Thyroid gland (tissue), 4 donors: ENCODE measurements at regions not wholly inside any gene's neighbourhood (a gene's known extent, or its start where the extent isn't known, plus 50 kb on each side); places are given as distances from the start of the nearest gene placed in this dataset.
A peak's percentile ranks its signal among the peaks of the same experiment; 100 is the strongest.

ENCODE experiments used
- DNase-seq, 2 donors: peaks; one replicate each; pipeline ENCODE4 v3.0.0-alpha.2; 2019
- H3K27ac ChIP-seq, 3 donors: fragments of 200-600 bp; sonication (generic); 1 replicate in 2 of 3; 2 replicates in 1 of 3; pipeline ENCODE4 v1.5.1; 2016 to 2019; ENCODE audit warnings: mild to moderate bottlenecking in 1 of 3, moderate library complexity in 1 of 3
- H3K27me3 ChIP-seq: fragments of 200-600 bp; sonication (generic); one replicate; pipeline ENCODE4 v1.5.1; 2019
- H3K36me3 ChIP-seq, 2 donors: fragments of 200-600 bp; sonication (generic); one replicate each; pipeline ENCODE4 v1.5.1; 2016 to 2019
- H3K4me1 ChIP-seq, 2 donors: fragments of 200-600 bp; sonication (generic); one replicate each; pipeline ENCODE4 v1.5.1; 2017 to 2019
- H3K4me3 ChIP-seq, 3 donors: fragments of 200-600 bp; sonication (generic); replicated peaks in 1 of 3; 1 replicate in 2 of 3; 2 replicates in 1 of 3; pipeline ENCODE4 v1.5.1; 2016; ENCODE audit warnings: mild to moderate bottlenecking in 1 of 3
- H3K9me3 ChIP-seq: fragments of 200-600 bp; sonication (generic); one replicate; pipeline ENCODE4 v1.5.1; 2017
- POLR2A ChIP-seq, 2 donors: fragments of 450-650 bp; IDR thresholded peaks; one replicate each; pipeline ENCODE4 v1.6.1; 2017; ENCODE audit warnings: antibody characterized with exemption in 2 of 2, mild to moderate bottlenecking in 2 of 2, moderate library complexity in 1 of 2
- WGBS, 2 donors: methylation state at CpG; one replicate each; pipeline ENCODE4 v1.1.5; 2017; 5-methylcytosine and 5-hydroxymethylcytosine counted together
- intact Hi-C: fragments of 100-400 bp; cut with DNase I; formaldehyde crosslinking; loops from one replicate; pipeline ENCODE4 v1.15.1; 2023
- TF ChIP-seq, protein P1 (sequence below), 6 experiments: fragments of 200-600 bp in 3 of 6; fragments of 450-650 bp in 3 of 6; sonication (generic) in 3 of 6; IDR thresholded peaks; one replicate each; pipeline ENCODE4 v1.5.1; 2016 to 2019; ENCODE audit warnings: antibody characterized with exemption in 6 of 6, mild to moderate bottlenecking in 2 of 6, inconsistent platforms in 1 of 6, moderate library complexity in 1 of 6

DNA sequence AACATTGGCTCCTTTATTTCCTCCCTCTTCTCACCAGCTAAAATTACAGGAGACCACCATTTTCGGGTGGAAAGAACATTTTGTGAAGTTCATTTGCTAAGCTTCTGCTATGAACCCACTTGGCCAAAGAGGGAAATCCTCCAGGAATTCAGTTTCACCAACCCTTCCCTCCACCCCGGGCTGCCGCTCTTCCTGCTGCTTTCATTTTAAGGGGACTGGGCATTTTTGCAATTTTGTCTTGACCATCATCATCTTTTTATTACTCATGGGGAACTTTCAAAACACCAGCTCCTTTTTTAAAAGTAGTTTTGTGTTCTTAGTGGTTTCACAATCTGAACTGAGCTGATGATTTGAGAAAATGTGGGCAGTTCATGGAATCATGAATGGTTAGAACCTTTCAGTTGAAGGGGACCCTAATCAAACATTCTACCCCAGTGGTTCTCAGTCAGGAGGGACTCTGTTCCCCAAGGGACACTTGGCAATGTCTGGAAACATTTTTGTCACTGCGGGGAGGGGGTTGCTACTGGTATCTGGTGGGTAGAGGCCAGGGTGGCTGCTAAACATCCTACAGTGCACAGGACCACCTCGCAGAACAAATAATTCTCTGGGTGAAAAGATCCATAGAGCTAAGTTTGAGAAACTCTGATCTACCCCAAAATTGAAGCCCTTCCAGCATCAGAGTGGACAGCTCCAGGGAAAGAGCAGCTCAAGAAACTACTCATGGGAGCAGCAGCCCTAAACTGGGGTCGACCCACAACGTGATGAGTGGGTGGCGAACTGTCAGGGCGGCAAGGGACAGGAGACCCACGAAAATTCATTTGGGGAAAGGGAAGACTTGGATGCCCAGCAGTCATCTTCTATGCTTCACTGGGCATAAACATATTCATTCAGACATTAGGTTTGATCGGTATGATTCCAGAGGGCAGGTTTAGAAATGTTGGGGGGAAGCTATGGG, 92.9 kb downstream of the ACKR3 start:
- peak overlapping the region; percentile 71 to 88 (median 87) for H3K27ac ChIP-seq
- H3K27me3 ChIP-seq: no peaks in the 10 kb centered on the region
- intact Hi-C loops: loop anchor here (10.0 kb wide), 1 partner anchor 88 kb away; no protein-coding TSS in a partner anchor
- no peak for TF ChIP-seq POLR2A (IDR thresholded peaks at IDR 0.05)
- TF ChIP-seq, protein P1, sequence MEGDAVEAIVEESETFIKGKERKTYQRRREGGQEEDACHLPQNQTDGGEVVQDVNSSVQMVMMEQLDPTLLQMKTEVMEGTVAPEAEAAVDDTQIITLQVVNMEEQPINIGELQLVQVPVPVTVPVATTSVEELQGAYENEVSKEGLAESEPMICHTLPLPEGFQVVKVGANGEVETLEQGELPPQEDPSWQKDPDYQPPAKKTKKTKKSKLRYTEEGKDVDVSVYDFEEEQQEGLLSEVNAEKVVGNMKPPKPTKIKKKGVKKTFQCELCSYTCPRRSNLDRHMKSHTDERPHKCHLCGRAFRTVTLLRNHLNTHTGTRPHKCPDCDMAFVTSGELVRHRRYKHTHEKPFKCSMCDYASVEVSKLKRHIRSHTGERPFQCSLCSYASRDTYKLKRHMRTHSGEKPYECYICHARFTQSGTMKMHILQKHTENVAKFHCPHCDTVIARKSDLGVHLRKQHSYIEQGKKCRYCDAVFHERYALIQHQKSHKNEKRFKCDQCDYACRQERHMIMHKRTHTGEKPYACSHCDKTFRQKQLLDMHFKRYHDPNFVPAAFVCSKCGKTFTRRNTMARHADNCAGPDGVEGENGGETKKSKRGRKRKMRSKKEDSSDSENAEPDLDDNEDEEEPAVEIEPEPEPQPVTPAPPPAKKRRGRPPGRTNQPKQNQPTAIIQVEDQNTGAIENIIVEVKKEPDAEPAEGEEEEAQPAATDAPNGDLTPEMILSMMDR (IDR thresholded peaks at IDR 0.05): no peak
- no peaks in the 10 kb centered on the region for H3K36me3 ChIP-seq
- no peak overlapping the region for H3K4me3 ChIP-seq
- 37 to 56% methylated on average over 11 of the region's 11 CpGs for whole genome bisulfite sequencing, 2 donors
- DNase-seq: no peak
- H3K9me3 ChIP-seq: no peaks in the 10 kb centered on the region
- peaks cover 58 to 62% of the 10 kb centered on the region in 2 donors for H3K4me1 ChIP-seq

DNA sequence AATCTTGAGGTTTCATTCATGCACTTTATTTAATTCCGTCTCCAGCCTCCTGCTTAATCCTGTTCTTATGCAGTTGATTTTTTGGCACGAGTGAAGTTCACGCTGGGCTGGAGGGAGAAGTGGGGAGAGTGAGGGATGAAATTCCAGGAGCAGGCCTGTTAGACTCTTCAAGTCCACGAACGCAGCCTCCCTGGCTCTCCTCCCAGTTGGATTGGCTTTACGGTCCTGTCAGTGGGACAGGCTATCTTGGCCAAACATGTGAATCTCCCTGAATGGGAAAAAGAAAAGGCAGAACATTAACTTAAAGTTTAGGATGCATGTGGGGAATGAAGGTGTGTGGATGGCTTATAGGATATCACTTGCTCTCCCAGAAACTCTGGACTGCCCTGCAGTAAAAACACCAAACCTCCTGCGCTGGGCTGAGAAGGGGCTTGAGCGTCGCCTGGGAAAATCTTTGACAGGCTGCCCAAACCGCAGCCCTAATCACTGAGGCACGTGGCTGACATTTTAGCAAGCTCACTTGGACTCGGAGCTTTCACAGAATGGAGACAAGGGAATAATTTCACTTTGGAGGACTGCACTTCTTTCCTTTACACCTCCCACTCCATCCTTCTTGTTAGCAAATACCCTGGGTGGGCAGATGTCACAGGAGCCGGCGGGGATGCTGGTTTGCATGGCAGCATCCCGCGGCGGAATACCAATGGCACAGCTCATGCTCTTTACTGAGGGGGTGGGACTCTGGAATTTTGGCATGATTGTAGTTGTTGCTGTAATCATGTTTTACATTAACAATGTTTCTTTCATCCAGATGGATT, 93.9 kb downstream of the ACKR3 start:
- Histone ChIP-seq H3K9me3 (no peaks in the 10 kb centered on the region), H3K4me3 (no peak overlapping the region), H3K36me3 (no peaks in the 10 kb centered on the region), H3K27ac (peak overlapping the region; percentile 71 to 88 (median 87)), H3K27me3 (no peaks in the 10 kb centered on the region), H3K4me1 (peaks cover 66 to 68% of the 10 kb centered on the region in 2 donors)
- peak; percentile 94 to 96 for DNase-seq
- WGBS, 2 donors: 34 to 45% methylated on average over 17 of the region's 17 CpGs
- intact Hi-C loops: loop anchor here (10.0 kb wide), 1 partner anchor 89 kb away; no protein-coding TSS in a partner anchor
- no peak for TF ChIP-seq POLR2A (IDR thresholded peaks at IDR 0.05)
- TF ChIP-seq, protein P1 (IDR thresholded peaks at IDR 0.05): no peak

DNA sequence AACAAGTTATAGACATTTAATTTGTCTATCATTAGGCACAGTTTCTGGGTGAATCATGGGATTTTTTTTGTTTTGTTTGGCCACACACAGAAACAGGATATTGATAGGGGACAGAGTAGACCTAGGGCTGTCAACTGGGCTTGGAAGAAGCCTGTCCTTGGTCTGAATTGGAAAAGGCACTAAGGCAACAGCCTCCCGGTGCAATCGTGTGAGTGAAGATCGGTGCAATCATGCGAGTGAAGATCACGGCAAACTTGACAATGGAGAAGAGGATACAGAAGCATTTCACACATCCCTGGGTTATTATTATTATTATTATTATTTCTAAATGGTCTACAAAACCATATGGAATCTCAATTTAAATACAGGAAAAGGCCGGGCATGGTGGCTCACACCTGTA, 94.5 kb downstream of the ACKR3 start:
- H3K9me3 ChIP-seq: no peaks in the 10 kb centered on the region
- no peak for DNase-seq
- TF ChIP-seq, protein P1 (IDR thresholded peaks at IDR 0.05): no peak
- TF ChIP-seq POLR2A (IDR thresholded peaks at IDR 0.05): no peak
- H3K27ac ChIP-seq: peak overlapping the region; percentile 71 to 88 (median 87)
- no peaks in the 10 kb centered on the region for H3K27me3 ChIP-seq
- 54 to 72% methylated on average over 6 of the region's 6 CpGs for WGBS, 2 donors
- no peaks in the 10 kb centered on the region for H3K36me3 ChIP-seq
- intact Hi-C loops: loop anchor here (10.0 kb wide), 1 partner anchor 89 kb away; no protein-coding TSS in a partner anchor
- no peak overlapping the region for H3K4me3 ChIP-seq
- H3K4me1 ChIP-seq: peaks cover 65 to 69% of the 10 kb centered on the region in 2 donors

DNA sequence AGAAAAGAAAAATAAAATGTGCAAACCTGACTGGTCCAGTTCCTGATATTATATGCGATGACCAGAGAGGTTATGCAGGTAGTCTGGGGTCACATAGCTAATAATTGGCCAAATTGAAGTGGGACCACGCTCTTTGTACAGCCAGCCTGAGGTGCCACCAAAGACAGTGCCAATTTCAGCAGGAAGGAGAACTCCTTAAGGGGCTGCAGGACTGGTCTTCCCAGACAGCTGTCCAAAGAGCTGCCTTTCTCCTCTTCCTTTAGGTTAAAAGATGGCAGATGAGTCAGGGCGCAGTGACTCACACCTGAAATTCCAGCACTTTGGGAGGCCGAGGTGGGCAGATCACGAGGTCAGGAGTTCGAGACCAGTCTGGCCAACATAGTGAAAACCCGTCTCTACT, 95.5 kb downstream of the ACKR3 start:
- no peak overlapping the region for H3K27ac ChIP-seq
- H3K27me3 ChIP-seq: no peaks in the 10 kb centered on the region
- TF ChIP-seq POLR2A (IDR thresholded peaks at IDR 0.05): no peak
- TF ChIP-seq, protein P1 (IDR thresholded peaks at IDR 0.05): no peak
- no peak overlapping the region for H3K4me3 ChIP-seq
- H3K4me1 ChIP-seq: peaks cover 55 to 59% of the 10 kb centered on the region in 2 donors
- H3K9me3 ChIP-seq: no peaks in the 10 kb centered on the region
- DNase-seq: no peak
- H3K36me3 ChIP-seq: no peaks in the 10 kb centered on the region
- intact Hi-C loops: loop anchor here (10.0 kb wide), 1 partner anchor 90 kb away; no protein-coding TSS in a partner anchor
- WGBS, 2 donors: 93% methylated on average over 7 of the region's 7 CpGs
